ENCODE measurements at regions not wholly inside any gene's neighbourhood (a gene's known extent, or its start where the extent isn't known, plus 50 kb on each side); places are given as distances from the start of the nearest gene placed in this dataset.

DNA sequence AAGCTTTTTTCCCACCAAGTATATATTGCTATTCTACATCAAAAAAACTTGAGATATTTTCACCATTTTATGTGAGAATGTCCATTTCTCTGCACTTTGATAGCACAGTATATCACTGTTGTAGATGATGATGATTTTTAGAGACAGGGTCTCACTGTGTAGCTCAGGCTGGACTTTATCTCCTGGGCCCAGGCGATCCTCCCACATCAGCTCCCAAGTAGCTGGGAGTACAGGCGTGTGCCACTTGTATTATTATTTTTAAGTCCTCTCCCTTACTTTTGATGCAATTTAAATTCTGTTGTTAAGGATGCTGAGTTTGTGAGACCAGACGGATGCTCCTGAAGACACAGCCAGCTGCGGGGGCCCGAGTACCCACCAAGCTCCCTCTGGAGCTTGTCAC is 326.8 kb downstream of the QKI start:
- Histone ChIP-seq H2AFZ (ENCODE audit: low read depth, low read length) (no peak overlapping the region), H3K4me3 (no peak overlapping the region), H3K79me2 (ENCODE audit: control insufficient read depth, insufficient read depth, low read length) (no peaks in the 10 kb centered on the region), H3K4me1 (replicated peaks in 1 of 2; ENCODE audit: control insufficient read depth in 2 of 2, insufficient read depth in 2 of 2, low read length in 2 of 2) (peaks cover 10 to 15% of the 10 kb centered on the region in 2 experiments; a peak in 4 of 5 replicates), H3K36me3 (ENCODE audit: control insufficient read depth, insufficient read depth, low read length) (no peaks in the 10 kb centered on the region), H3K27me3 (ENCODE audit: control insufficient read depth in 2 of 2, insufficient read depth in 2 of 2, low read length in 2 of 2) (peaks cover 6 to 58% of the 10 kb centered on the region in 2 experiments; a peak in 4 of 5 replicates), H3K27ac (ENCODE audit: extremely low read depth, low read depth, low read length) (no peak overlapping the region), H3K9me3 (replicated peaks; ENCODE audit: control insufficient read depth, insufficient read depth, low read depth, low read length) (no peaks in the 10 kb centered on the region), H3K9me1 (ENCODE audit: control insufficient read depth, insufficient read depth, low read length) (no peaks in the 10 kb centered on the region), H3K4me2 (ENCODE audit: insufficient read depth, low read length) (peak overlapping the region; percentile 47), H3K9ac (ENCODE audit: insufficient read depth in 1 of 2, low read depth in 2 of 2, low read length in 2 of 2) (peak overlapping the region in 1 of 2 experiments; percentile 58; a peak in 1 of 4 replicates), H4K20me1 (replicated peaks; ENCODE audit: control insufficient read depth, insufficient read depth, low read length) (no peaks in the 10 kb centered on the region)
- POLR2A ChIA-PET, result no interaction called here
- ATAC-seq (peak; percentile 71), DNase-seq (ENCODE audit: extremely low read depth in 1 of 4, low spot score in 3 of 4) (peak in 1 of 4 experiments; percentile 63), FAIRE-seq (peak; percentile 52)
- intact Hi-C loops (cut with micrococcal nuclease) (no loop called here), in situ Hi-C loops (cut with MboI) (no loop called here)
- CTCF ChIA-PET (ENCODE audit: low intra/inter-chr PET ratio), result no interaction called here
- 10% methylated on average over 5 of the region's 5 CpGs for WGBS (ENCODE audit: insufficient coverage, low coverage, missing lambda C conversion rate)
- BruUV-seq (replicated peaks), result no TSS peak
- TF ChIP-seq NEUROD1 (IDR thresholded peaks at IDR 0.05; ENCODE audit: borderline replicate concordance, low read depth, low read length, partially characterized antibody), result no peak
- peak; percentile 52; the same call in 1 of the 2 replicates for TF ChIP-seq SMARCA4 (IDR thresholded peaks at IDR 0.05)
- no peak for TF ChIP-seq STAT5B (CRISPR knock-in tag; IDR thresholded peaks at IDR 0.05)
- peak; percentile 48 for TF ChIP-seq TAL1 (IDR thresholded peaks at IDR 0.05)
- no peak for TF ChIP-seq NFATC3 (IDR thresholded peaks at IDR 0.05)
- TF ChIP-seq, protein P1, sequence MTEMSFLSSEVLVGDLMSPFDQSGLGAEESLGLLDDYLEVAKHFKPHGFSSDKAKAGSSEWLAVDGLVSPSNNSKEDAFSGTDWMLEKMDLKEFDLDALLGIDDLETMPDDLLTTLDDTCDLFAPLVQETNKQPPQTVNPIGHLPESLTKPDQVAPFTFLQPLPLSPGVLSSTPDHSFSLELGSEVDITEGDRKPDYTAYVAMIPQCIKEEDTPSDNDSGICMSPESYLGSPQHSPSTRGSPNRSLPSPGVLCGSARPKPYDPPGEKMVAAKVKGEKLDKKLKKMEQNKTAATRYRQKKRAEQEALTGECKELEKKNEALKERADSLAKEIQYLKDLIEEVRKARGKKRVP (CRISPR knock-in tag; IDR thresholded peaks at IDR 0.05), result no peak
- no peak for TF ChIP-seq ZNF175 (CRISPR knock-in tag; IDR thresholded peaks at IDR 0.05; ENCODE audit: low read depth)
- TF ChIP-seq HDAC8 (tag; IDR thresholded peaks at IDR 0.05), result no peak
- TF ChIP-seq, protein P2, sequence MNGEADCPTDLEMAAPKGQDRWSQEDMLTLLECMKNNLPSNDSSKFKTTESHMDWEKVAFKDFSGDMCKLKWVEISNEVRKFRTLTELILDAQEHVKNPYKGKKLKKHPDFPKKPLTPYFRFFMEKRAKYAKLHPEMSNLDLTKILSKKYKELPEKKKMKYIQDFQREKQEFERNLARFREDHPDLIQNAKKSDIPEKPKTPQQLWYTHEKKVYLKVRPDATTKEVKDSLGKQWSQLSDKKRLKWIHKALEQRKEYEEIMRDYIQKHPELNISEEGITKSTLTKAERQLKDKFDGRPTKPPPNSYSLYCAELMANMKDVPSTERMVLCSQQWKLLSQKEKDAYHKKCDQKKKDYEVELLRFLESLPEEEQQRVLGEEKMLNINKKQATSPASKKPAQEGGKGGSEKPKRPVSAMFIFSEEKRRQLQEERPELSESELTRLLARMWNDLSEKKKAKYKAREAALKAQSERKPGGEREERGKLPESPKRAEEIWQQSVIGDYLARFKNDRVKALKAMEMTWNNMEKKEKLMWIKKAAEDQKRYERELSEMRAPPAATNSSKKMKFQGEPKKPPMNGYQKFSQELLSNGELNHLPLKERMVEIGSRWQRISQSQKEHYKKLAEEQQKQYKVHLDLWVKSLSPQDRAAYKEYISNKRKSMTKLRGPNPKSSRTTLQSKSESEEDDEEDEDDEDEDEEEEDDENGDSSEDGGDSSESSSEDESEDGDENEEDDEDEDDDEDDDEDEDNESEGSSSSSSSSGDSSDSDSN (IDR thresholded peaks at IDR 0.05; ENCODE audit: borderline replicate concordance in 1 of 2, low read depth in 2 of 2, low read length in 2 of 2), result 0 out of 4 replicates have a peak, but pooled peaks of 1 of the 2 experiments have one; percentile 7
- peak; percentile 76 for TF ChIP-seq ARID1B (IDR thresholded peaks at IDR 0.05)
- peak; percentile 62 for TF ChIP-seq DPF2 (IDR thresholded peaks at IDR 0.05)
- TF ChIP-seq BRF2 (IDR thresholded peaks at IDR 0.05; ENCODE audit: borderline replicate concordance, insufficient read depth, insufficient read length), result no peak
- no peak for TF ChIP-seq SNIP1 (IDR thresholded peaks at IDR 0.05; ENCODE audit: low read depth)
- no peak for TF ChIP-seq TGIF2 (CRISPR knock-in tag; IDR thresholded peaks at IDR 0.05)
- peak; percentile 8 for TF ChIP-seq MEIS2 (IDR thresholded peaks at IDR 0.05; ENCODE audit: partially characterized antibody)
- peak; percentile 53 for TF ChIP-seq TCF3 (CRISPR knock-in tag; IDR thresholded peaks at IDR 0.05)
- TF ChIP-seq CBFA2T2 (conservative IDR thresholded peaks at IDR 0.05), result 0 out of 2 replicates have a peak, but pooled peaks have one; percentile 22
- TF ChIP-seq JUNB (CRISPR knock-in tag; conservative IDR thresholded peaks at IDR 0.05), result no peak
- TF ChIP-seq GTF2A2 (tag; IDR thresholded peaks at IDR 0.05), result no peak
- no peak for TF ChIP-seq ZNF507 (tag; conservative IDR thresholded peaks at IDR 0.05)
- no peak for TF ChIP-seq HNRNPLL (IDR thresholded peaks at IDR 0.05; ENCODE audit: low read depth, low read length, poor library complexity, severe bottlenecking)

Data from K562 (cell line).